HL-60 (cell line): ENCODE measurements at regions not wholly inside any gene's neighbourhood (a gene's known extent, or its start where the extent isn't known, plus 50 kb on each side); places are given as distances from the start of the nearest gene placed in this dataset.

ENCODE experiments used
- DNase-seq, 2 experiments: peaks; one replicate each; pipeline ENCODE4 v3.0.0-alpha.2; 2010 to 2020; ENCODE audit warnings: low read depth in 1 of 2, low spot score in 1 of 2
- H3K27ac ChIP-seq: fragments of 250-450 bp; sonication (Bioruptor Pico); replicated peaks from 2 replicates; pipeline ENCODE4 v1.5.1; 2020; ENCODE audit warnings: mild to moderate bottlenecking, moderate library complexity
- H3K27me3 ChIP-seq: fragments of 250-450 bp; sonication (Bioruptor Pico); 2 replicates; pipeline ENCODE4 v1.5.1; 2021; ENCODE audit warnings: mild to moderate bottlenecking, moderate library complexity; ENCODE audit not compliant: insufficient read depth, poor library complexity, severe bottlenecking
- H3K4me3 ChIP-seq: replicated peaks from 2 replicates; pipeline ENCODE4 v1.5.1; 2011; ENCODE audit warnings: mild to moderate bottlenecking, control low read depth, low read length; ENCODE audit not compliant: insufficient read depth
- GABPA ChIP-seq: IDR thresholded peaks from 2 replicates; pipeline ENCODE4 v1.6.1; 2012; ENCODE audit warnings: low read depth
- POLR2AphosphoS5 ChIP-seq: IDR thresholded peaks from 2 replicates; pipeline ENCODE4 v1.6.1; 2012; ENCODE audit warnings: low read depth
- SPI1 ChIP-seq: IDR thresholded peaks from 2 replicates; pipeline ENCODE4 v1.6.1; 2012; ENCODE audit warnings: low read depth, mild to moderate bottlenecking, borderline replicate concordance
- TF ChIP-seq, protein P1 (sequence below): IDR thresholded peaks from 2 replicates; pipeline ENCODE4 v1.6.1; 2012; ENCODE audit warnings: low read depth; ENCODE audit not compliant: insufficient replicate concordance
- TF ChIP-seq, protein P2 (sequence below): IDR thresholded peaks from one replicate; pipeline ENCODE4 v1.5.1; 2011; ENCODE audit warnings: low read length, control low read depth, inconsistent platforms; ENCODE audit not compliant: insufficient read depth

DNA sequence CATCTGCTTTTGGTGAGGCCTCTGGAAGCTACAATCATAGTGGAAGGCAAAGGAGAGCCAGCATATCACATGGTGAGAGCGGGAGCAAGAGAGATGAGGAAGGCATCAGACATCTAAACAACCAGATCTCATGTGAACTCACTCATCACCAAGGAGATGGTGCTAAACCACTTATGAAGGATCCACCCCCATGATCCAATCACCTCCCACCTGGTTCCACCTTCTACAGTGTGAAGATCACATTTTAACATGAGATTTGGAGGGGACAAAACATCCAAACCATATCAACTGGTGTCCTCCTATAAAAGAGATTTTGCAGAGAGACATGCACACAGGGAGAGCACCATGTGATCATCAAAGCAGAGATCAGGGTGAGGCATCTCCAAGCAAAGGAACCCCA lies 578.6 kb downstream of the MATN1 start:
- no peak for DNase-seq
- Histone ChIP-seq H3K4me3 (no peak overlapping the region), H3K27me3 (no peaks in the 10 kb centered on the region), H3K27ac (no peak overlapping the region)
- no peak for TF ChIP-seq GABPA
- no peak for TF ChIP-seq POLR2AphosphoS5
- TF ChIP-seq, protein P1, sequence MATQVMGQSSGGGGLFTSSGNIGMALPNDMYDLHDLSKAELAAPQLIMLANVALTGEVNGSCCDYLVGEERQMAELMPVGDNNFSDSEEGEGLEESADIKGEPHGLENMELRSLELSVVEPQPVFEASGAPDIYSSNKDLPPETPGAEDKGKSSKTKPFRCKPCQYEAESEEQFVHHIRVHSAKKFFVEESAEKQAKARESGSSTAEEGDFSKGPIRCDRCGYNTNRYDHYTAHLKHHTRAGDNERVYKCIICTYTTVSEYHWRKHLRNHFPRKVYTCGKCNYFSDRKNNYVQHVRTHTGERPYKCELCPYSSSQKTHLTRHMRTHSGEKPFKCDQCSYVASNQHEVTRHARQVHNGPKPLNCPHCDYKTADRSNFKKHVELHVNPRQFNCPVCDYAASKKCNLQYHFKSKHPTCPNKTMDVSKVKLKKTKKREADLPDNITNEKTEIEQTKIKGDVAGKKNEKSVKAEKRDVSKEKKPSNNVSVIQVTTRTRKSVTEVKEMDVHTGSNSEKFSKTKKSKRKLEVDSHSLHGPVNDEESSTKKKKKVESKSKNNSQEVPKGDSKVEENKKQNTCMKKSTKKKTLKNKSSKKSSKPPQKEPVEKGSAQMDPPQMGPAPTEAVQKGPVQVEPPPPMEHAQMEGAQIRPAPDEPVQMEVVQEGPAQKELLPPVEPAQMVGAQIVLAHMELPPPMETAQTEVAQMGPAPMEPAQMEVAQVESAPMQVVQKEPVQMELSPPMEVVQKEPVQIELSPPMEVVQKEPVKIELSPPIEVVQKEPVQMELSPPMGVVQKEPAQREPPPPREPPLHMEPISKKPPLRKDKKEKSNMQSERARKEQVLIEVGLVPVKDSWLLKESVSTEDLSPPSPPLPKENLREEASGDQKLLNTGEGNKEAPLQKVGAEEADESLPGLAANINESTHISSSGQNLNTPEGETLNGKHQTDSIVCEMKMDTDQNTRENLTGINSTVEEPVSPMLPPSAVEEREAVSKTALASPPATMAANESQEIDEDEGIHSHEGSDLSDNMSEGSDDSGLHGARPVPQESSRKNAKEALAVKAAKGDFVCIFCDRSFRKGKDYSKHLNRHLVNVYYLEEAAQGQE, result no peak
- TF ChIP-seq, protein P2, sequence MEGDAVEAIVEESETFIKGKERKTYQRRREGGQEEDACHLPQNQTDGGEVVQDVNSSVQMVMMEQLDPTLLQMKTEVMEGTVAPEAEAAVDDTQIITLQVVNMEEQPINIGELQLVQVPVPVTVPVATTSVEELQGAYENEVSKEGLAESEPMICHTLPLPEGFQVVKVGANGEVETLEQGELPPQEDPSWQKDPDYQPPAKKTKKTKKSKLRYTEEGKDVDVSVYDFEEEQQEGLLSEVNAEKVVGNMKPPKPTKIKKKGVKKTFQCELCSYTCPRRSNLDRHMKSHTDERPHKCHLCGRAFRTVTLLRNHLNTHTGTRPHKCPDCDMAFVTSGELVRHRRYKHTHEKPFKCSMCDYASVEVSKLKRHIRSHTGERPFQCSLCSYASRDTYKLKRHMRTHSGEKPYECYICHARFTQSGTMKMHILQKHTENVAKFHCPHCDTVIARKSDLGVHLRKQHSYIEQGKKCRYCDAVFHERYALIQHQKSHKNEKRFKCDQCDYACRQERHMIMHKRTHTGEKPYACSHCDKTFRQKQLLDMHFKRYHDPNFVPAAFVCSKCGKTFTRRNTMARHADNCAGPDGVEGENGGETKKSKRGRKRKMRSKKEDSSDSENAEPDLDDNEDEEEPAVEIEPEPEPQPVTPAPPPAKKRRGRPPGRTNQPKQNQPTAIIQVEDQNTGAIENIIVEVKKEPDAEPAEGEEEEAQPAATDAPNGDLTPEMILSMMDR, result no peak

DNA sequence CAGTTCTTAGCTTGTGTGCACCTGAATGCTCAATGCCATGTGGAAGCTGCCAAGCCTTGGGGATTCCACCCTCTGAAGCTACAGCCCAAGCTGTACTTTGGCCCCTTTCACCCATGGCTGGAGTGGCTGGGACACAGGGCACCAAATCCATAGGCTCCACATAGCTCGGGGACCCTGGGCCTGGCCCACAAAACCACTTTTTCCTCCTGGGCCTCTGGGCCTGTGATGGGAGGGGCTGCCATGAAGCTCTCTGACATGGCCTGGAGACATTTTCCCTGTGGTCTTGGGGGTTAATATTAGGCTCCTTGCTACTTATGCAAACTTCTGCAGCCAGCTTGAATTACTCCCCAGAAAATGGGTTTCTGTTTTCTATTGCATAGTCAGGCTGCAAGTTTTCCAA lies 579.9 kb downstream of the MATN1 start:
- no peak for DNase-seq
- Histone ChIP-seq H3K27me3 (no peaks in the 10 kb centered on the region), H3K27ac (no peak overlapping the region), H3K4me3 (no peak overlapping the region)
- TF ChIP-seq, protein P1, result no peak
- TF ChIP-seq SPI1, result no peak
- TF ChIP-seq, protein P2, result no peak
- TF ChIP-seq POLR2AphosphoS5, result no peak
- TF ChIP-seq GABPA, result no peak

DNA sequence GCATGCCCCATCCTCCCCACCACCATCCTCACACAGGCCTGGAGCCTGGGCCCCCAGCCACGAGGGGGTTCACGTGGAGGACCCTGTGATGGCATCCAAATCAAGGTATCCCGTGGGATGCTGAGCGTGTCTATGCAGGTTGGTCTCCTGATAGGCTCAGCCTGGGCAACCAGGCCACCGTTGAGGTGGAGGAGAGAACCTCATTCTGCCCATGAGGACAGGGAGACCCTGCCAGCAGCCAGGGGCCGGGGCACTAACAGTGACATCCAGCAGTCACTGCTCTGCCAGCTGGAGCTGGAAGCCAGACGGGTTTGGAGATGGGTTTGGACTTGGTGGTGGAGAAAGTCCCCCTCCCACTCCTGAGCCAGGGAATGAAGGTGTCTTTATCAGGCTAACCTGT lies 582.8 kb downstream of the MATN1 start:
- no peak overlapping the region for H3K4me3 ChIP-seq
- H3K27me3 ChIP-seq, result no peaks in the 10 kb centered on the region
- no peak for DNase-seq
- H3K27ac ChIP-seq, result no peak overlapping the region
- no peak for TF ChIP-seq SPI1
- TF ChIP-seq GABPA, result no peak
- TF ChIP-seq, protein P1, result no peak
- TF ChIP-seq, protein P2, result no peak
- TF ChIP-seq POLR2AphosphoS5, result no peak
